Heart left ventricle (tissue), 13 donors: ENCODE measurements at regions not wholly inside any gene's neighbourhood (a gene's known extent, or its start where the extent isn't known, plus 50 kb on each side); places are given as distances from the start of the nearest gene placed in this dataset.

ENCODE experiments used
- CTCF ChIP-seq, 12 donors: fragments of 200-600 bp; sonication (generic) in 4 of 12; IDR thresholded peaks; one replicate each; pipeline versions ENCODE4 v1.5.0 to v1.8.0; 2018 to 2022; ENCODE audit warnings: antibody characterized with exemption in 12 of 12, mild to moderate bottlenecking in 5 of 12
- POLR2A ChIP-seq, 2 donors: fragments of 450-650 bp; IDR thresholded peaks; one replicate each; pipeline ENCODE4 v1.6.1; 2017; ENCODE audit warnings: antibody characterized with exemption in 2 of 2, mild to moderate bottlenecking in 2 of 2, moderate library complexity in 2 of 2
- donor health status: ischemic (EF 13 %, LVEDD 7.1; RV severe dilation, severe dysfunction).
- donor health status: DM: no; HTN: yes; CAD: no.
- donor health status: DM: no; HTN: no; CAD: no.
- donor health status: ischemic (EF 25% LVEDD 6.9; RV normal size, moderate dysfunction).
- donor health status: ischemic (EF 25% LVEDD 5.7; RV mildly dilated, moderate dysfunction).
- donor health status: ischemic (EF 35%, LVEDD 5.7; RV mildly dilated, moderate dysfunction).
- donor health status: nonischemic (EF 11% LVEDD 7.7; RV severe dilation, severe dysfunction).
- donor health status: DM: yes; HTN: yes; CAD: no.
- donor health status: PGD.
- donor health status: ischemic (EF 29% LVEDD 5.4; RV normal size, mild dysfunction).
- donor health status: nonischemic (EF 23%, LVEDD 6.1; RV moderate dilation, normal function).

- TF ChIP-seq POLR2A (IDR thresholded peaks at IDR 0.05), result no peak
- TF ChIP-seq CTCF (IDR thresholded peaks at IDR 0.05), result no peak
These were observed 103.3 kb upstream of the NCK2 start for GRCh38 chr2:105641389-105641811.
